Muscle of back (tissue), 3 donors: ENCODE measurements at regions not wholly inside any gene's neighbourhood (a gene's known extent, or its start where the extent isn't known, plus 50 kb on each side); places are given as distances from the start of the nearest gene placed in this dataset.

Source experiments
- DNase-seq, 3 donors: peaks; one replicate each; pipeline versions ENCODE4 v3.0.0 to v3.0.0-alpha.2; 2013

DNA sequence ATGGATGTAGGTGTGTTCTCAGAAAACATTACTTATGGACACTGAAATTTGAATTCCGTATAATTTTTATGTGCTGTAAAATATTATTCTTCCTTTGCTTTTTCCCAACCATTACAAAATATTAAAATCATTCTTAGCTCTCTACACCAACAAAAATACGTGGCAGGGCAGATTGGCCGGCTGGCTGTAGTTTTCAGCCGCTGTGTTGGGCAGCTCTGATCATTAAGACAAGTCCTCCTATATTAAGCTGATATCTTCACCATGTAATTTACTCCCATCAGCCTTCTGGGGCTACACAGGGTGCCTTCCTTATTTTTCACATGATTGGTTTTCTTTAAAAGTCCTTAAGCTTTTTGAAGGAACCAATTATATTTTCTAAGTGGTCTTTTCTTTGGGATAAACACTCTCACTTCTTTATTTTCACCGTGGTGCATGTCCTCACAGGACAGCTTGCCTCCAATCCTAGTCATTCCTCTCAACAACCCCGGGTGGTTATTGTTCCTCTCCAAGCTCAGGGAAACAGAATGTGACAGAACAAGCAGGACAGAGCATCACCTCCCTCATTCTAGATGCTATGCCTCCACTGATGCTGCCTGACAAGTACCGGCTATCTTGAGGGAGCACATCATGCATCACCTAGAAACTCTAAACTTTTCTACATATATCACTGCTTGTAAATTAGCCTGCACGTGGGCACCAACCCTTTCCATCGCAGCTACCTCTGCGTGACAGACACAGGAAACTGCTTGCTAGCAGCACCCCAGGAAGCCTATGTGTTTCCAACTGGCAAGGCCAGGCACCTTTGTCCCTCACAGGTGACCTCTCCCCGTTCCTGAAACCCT lies 362.3 kb downstream of the MYCN start:
- no peak for DNase-seq

DNA sequence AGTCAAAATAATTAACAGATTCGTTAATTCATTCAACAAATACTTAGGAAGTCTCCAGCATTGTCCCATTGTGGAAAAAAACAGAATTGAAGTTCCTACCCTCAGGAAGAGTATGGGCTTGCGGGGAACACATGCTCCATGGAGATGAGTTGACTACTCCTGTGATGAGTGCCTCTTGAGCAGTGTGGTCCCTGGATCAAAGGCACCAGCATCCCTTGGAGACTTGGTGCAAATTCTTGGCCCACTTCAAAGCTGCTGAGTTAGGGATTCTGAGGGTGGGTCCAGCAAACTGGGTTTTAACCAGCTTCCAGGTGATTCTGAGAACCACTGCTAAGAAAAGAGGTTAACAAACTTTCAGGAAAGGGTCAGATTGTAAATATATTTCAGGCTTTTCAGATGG lies 361.6 kb downstream of the MYCN start:
- no peak for DNase-seq

DNA sequence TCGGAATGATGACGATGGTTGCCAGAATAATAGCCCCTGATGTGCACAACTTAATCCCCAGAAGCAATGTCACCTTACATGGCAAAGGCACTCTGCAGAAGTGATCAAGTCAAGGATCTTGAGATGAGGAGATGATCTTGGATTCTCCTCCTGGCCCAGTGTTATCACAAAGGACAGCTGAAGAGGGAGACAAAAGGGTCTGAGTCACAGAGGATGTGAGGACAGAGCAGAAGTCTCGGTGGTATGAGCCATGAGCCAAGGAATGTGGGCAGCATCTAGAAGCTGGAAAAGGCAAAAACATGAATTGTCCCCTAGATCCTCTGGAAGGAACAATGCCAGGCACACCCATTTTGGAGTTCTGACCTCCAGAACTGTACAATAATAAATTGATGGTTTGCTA lies 358.5 kb downstream of the MYCN start:
- DNase-seq, result no peak

DNA sequence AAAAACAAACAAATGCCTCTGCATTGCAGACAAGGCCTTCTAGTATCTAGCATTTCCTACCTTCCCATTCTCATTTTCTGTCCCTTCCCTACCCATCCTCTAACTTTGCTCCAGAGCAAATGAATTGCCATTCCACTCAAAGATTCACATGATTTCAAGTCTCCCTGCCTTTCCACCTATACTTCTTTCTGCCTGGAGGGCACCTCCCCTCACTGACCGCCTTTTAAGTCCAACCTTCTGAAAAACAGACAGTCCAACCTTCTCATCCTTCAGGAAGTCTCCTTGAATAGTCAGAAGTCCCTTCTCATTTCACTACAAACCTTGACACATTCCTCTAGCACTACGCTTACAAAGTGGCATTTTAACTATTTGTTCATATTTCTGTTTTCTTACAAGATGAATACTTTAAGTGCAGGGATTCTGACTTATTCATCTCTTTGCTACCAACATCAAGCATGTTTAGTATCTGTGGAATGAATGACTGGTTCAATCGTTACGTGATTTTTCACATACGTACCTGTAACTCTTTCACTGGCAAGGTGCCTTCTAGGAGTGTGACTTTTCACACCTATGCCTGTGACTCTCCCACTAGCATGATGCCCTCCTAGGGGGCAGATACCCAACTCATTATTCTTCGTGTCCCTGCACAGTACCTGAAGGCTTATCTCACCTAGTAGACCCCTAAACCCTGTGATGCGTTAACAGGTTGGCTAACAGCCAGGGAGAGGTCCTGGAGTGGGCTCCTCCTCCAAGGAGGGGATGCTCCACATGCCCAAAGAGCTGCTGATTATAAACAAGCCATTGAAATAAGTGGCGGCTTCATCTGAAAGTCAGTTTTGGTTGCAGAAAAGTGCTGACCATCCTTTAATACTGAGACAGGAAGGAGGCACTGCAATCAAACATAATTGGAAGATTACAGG lies 356.2 kb downstream of the MYCN start:
- no peak for DNase-seq

DNA sequence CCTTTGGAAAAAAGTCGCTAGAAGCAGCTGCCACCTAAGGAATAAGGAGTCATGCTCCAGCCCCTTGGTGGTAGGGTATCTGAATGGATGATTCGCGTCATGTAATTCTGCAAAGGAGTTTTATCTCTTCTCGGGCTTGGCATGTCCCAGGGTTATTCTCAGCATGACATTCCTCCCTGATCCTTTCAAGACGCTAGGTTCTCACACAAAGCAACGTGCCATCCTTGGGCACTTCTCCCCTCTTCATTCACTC lies 355.6 kb downstream of the MYCN start:
- no peak for DNase-seq

DNA sequence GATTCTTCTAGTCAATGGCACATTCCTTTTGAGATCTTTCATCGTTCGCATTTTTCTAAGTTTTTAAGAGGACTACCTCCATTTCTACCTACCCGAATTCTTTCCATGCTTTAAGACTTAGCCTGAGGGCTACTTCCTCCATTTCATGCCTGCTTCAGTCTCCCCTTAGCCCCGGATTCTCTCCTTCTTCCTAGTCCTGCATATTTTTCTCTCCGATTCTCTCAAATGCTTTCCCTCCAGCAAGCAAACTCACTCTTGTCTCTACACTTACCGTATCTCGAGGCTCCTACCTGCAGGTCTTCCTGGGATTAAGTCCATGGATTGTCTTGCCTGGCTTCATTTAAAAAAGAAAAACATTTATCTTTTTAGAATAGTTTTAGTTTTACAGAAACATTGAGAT lies 354.4 kb downstream of the MYCN start:
- no peak for DNase-seq

DNA sequence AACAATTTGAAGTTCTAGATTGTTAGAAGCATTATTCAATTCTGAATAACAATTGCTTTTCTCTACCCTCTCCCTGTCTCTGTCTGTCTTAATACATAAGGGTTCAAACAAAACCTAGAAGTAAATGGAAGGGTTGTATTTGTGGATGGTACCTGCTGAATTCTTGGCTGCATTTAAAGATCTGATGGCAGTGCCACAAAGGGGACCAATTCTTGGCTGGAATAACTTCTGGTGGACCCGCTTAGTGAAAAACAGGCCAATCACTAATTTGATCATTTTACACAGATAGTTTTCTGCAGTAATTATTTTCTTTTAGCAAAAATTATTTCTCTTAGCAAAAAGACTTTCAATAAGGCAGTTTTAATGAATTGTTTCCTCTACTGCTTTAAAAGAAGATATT lies 353.5 kb downstream of the MYCN start:
- no peak for DNase-seq

DNA sequence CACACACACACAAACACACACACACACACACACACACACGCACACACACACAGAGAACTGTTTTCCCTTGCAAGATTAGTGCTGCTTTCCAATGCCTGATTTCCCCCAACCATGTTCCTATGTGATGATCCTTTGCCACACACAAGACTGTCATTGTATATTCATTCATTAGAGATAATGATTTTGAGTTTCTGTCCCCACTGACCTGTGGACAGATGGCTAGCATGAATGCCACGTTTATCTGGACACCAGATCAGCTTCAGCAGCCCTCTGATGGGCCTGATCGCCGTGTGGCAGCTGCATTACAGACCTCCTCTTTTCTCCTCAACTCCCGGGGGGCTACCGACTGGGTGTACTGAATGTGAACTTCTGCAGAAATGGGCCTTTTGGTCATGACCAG lies 353.0 kb downstream of the MYCN start:
- no peak for DNase-seq

DNA sequence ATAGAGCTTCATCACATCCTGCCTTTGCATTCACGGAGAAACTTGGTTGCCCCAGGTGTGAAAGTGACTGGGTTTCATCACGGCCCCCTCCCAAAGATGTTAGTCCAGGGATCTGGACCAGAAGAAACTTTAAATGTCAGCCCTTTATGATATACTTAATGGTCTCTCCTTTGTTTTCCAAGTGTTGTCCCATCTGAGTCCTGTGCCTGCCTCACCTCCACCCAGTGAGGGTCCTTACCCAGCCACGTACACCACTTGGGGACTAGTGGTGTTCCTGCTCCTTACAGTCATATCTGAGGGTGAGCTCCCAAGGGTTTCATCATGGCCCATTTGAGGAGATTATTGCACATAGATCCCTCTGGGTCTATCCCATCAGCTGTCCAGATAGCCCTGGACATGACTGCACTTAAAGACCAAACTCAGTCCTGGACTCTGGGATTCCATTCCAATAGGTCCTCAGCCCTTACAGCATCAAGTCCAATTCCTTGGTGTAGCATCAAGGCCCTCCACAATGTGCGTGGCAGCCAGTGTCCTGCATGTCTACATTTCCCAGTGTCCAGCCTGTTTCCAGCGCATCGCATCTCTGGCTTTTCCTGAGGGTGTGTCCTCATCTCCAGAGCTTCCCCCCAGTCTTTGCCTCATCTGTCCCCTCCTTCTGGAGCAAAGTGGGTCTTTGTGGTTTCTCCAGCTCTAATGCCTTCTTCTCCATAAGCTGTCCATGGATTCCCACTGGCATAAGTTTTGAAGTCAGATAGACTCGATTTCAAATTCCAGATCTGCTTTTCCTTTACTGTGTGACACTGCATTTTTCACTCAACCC lies 351.6 kb downstream of the MYCN start:
- DNase-seq, result no peak

DNA sequence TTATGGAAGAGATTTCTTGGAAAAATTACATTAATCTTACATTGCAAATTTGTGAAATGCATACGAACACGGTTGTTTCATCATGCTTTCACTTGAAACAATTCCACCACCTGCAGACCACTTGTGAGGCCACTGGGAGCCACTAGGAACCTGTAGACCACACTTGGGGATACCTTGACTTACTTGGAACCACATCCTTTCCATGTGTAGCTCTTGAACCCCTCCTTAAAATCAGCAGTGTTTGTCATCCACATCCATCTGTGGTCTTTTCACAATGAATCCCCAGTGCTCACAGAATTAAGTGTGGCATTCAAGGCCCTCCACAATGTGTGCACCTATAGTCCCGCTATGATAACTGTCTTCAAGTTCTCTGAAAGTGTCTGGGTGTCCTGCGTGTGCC lies 350.9 kb downstream of the MYCN start:
- no peak for DNase-seq

DNA sequence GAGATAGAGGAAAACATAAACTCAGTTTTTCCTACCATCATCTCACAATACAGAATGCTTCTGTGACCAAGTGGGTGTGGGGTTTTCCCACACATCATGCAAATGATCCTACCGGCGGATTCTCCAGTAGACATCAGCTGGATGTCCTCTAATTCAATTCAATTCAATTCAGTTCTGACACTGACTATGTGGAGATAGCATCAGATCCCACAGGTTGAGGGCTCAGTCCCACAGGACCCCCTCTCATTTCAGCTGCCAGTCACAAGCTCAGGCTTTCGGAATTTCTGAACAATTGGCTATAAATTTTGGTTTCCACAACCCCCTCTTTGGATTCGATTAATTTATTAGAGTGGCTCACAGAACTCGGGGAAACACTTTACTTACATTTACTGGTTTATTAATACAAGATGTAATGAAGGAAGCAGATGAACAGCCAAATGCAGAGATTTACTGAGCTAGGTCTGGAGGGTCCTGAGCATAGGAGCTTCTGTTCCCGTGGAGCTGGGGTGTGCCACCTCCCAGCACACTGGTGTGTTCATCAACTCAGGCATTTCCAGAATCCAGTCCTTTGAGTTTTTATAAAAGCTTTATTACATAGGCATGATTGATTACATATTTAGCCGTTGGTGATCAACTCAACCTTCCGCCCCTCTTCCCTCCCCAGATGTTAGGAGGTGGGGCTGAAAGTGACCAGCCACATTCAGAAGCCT lies 350.1 kb downstream of the MYCN start:
- DNase-seq, result no peak

DNA sequence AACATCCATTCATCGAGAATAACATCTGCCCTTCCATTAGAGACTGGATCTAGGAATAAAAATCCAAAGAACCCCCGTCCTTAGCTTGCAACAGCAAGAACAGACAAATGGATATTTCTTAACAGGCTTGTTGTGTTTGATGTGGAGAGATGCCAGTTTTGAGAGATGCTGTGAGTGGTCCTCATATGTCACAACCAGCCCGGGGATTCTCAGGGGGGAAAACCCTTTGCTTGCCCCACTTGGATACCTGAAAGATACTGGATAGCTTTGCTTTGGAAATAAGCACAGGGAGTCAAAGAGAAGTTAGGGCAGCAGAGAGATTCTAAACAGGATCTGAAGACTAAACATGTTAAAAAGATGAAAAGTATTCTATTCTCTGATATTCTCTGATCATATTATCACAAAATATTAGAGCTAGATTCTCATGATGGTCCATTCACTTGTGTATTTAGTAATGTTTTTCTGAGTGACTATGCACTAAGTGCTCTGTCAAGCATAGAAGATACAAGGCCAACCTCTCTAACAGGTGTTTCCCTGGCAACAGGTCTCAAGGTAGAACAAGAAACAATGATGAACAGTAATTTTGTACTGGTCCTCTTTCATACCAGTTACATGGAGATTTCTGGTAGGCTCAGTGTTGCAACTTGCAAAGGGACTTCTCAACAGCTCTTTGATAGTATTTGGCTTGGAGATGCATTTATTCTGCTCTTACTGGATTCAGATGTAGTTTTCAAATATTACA lies 348.2 kb downstream of the MYCN start:
- no peak for DNase-seq

DNA sequence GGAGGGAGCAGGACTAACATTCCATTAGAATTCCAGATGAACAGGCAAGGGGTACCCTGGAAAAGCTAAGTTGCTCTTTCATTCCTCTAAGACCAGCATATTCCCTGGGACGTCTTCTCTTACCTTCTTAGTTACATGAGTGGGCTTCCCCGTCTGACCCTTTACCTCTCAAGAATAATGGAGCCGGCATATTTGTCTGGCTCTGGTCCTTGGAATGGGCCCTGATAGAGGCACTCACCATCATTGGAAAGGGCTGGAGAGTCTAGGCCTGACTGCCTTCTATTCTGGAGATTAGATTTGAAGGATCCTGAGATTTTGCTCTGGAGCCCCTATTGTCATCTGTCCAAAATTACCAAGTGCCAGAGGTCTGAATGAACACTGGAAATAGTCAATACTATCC lies 347.5 kb downstream of the MYCN start:
- no peak for DNase-seq

DNA sequence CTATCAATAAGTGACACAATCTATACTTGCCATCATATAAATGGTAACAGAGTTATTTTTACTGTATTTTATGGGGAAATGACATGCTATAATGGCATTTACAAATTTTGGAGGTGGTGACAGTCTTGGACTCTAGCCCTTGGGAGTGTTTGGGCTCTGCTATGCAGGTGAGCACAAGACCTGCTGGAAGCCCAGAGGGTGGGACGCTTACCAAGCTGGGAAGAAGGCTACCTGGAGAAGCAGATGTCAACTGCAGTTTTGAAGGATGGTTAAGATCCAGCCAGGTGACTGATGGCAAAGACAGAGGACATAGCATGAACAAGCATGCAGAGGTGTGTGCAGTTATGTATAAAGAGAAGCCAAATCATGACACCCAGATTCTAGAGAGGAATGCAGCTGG lies 346.9 kb downstream of the MYCN start:
- no peak for DNase-seq

DNA sequence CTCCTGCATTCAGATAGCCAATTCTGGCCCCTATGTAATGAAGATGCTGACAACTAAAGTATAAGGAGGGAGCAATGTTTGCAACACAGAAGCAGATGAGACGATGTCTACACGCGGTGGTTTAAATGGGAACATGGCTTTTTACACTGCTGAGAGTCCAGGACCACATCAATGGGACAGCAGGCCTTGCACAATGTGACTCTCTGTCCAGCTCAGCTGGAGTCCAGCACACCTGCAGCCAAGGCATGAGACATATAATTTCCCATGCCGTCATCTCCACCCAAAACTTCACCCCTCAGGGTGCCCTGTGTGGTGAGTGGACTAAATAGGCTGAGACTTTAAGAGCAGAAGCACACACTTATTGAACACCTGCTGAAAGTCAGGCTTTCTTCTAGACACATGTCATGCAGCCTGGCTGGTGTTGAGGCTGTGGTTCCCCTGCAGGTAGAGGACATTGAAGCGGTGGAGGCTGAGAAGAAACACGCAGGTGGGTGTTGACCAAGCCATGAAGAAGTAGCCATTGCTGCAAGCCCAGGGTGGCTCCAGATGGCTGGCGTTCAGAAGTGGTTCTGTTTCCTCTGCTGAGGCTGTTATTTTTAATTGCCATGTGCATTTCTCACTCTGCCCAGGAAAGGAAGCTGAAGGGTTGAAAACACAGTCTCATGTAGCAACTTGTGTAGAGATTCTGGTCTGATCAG lies 345.6 kb downstream of the MYCN start:
- no peak for DNase-seq

DNA sequence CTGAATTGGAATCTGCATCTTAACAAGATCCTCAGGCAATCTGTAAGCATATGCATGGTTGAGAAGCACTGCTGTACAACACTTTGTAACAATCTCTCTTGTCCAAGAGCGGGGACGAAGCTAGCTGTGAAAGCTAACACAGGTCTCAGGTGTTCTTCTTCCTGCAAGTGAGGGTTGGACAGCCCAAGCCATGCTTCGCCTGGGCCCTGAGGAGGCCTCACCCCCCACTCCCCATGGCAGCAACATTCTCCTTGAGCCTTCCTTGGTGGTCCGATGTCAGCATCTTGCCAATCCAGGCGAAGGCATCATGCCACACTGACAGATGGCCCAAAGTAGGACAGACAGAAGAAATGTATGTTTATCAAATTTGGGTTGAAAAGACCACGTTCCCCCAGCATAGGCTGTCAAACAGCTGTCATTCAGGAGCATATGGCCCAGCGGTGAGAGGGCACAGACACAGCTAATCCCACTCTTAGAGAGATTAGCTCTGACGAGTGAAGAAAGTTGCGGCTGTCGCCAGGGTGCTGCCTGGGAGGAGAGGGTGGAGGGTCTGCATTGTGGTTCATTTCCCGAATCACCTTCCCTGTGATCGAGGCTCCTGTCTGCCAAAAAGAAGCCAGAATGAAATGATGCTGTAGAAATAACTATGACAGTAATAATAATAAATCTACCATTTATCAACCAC lies 344.7 kb downstream of the MYCN start:
- no peak for DNase-seq

DNA sequence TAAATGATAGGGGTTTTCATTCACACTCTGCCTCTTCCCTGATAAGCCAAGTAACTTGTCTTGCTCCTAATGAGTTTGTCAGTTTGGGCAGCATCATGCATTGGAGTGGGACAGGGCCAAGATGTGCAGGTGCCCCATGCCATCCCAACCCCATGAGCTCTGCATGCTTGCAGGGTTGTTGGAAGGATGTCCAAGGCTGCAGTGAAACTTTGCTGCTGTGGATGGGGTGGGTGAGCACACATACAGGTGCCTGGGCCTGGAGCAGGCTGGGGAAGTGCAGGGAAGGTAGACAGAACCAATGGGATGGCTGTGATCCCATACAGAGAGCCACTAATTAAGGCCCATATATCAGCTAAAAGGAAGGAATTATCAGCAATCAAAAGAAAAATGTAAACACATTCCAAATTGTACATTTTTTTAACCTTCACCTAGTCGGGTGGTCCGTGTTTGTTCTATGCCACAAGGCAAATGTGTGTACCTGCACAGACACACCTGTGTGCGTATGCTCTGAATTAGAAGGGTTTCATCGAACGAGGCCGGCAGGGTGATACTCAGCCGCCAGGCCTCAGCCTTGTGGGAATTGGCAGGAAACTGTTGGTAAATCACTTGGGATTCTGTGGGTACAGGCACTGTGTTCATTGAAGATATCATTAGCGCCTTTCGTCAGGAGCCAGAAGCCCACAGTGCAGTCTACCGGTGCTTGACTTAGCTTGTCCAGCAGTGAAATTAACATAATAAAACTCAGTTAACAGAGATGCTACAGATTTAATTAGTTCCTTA lies 342.9 kb downstream of the MYCN start:
- no peak for DNase-seq

DNA sequence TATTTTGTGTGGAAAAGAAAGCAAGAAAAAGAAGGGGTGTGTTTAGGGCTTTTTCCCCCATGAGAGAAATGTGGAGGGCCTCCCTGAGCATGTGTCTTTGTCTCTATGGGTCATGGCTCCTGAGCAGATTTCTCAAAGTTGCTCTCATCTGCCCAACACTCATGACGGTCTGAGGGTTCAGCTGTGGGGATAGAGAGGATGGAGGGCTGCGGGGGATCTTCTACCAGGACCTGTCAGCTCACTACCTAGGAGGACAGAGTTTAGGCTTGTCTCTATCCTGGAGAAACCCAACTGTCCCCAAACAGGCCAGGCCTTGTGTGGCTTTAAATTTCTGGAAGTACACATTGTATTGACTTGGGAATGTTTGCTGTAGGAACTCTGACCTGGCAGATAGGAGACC lies 342.2 kb downstream of the MYCN start:
- DNase-seq, result no peak
